PC-9 (cell line): ENCODE measurements at regions not wholly inside any gene's neighbourhood (a gene's known extent, or its start where the extent isn't known, plus 50 kb on each side); places are given as distances from the start of the nearest gene placed in this dataset.

ENCODE experiments used
- EZH2 ChIP-seq: fragments of 200-600 bp; sonication (generic); IDR thresholded peaks from 2 replicates; pipeline ENCODE4 v1.8.0; 2017; ENCODE audit warnings: antibody characterized with exemption, low read depth
- TF ChIP-seq, protein P1 (sequence below): fragments of 200-600 bp; sonication (generic); conservative IDR thresholded peaks from 2 replicates; pipeline ENCODE4 v1.6.1; 2017; ENCODE audit warnings: mixed run types, antibody characterized with exemption, mild to moderate bottlenecking, moderate library complexity

DNA sequence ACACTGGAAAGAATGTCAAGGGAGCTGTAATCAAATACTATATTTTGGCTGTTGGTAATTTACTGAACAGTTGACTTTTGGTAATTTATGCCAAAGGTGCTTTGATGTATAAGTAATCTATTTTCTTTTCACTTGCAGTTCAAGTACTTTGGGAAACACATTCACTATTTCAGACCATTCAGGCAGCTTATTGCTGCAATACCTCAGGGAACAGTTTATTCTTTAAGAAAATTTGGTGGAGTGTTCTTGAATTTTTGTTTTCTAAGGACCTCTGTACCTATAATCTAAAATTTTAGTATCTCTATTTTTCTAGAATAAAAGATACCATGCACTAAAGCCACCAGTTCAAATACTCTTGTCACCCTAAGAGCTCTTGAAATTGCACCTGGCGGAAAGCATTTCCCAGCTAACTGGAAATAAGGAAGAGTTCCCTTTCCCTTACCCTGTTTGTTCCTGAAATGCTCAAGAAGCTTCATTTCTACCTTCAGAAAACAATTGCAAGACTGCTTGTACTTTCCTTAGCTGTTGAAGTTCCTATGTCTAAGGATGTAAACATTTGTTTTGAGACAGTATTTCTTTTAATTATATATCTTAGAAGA lies 633.5 kb upstream of the FAT1 start:
- TF ChIP-seq, protein P1, sequence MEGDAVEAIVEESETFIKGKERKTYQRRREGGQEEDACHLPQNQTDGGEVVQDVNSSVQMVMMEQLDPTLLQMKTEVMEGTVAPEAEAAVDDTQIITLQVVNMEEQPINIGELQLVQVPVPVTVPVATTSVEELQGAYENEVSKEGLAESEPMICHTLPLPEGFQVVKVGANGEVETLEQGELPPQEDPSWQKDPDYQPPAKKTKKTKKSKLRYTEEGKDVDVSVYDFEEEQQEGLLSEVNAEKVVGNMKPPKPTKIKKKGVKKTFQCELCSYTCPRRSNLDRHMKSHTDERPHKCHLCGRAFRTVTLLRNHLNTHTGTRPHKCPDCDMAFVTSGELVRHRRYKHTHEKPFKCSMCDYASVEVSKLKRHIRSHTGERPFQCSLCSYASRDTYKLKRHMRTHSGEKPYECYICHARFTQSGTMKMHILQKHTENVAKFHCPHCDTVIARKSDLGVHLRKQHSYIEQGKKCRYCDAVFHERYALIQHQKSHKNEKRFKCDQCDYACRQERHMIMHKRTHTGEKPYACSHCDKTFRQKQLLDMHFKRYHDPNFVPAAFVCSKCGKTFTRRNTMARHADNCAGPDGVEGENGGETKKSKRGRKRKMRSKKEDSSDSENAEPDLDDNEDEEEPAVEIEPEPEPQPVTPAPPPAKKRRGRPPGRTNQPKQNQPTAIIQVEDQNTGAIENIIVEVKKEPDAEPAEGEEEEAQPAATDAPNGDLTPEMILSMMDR: no peak
- no peak for TF ChIP-seq EZH2
